Activated B cell treated with CpG ODN at 0.5 μM for 24 hours (primary cell): ENCODE measurements at regions not wholly inside any gene's neighbourhood (a gene's known extent, or its start where the extent isn't known, plus 50 kb on each side); places are given as distances from the start of the nearest gene placed in this dataset.
"Not testable (repeated sequence)": the region's sequence is repeated elsewhere in the genome, so short reads cannot be mapped to it uniquely, and the experiment has no call there.

Experiments
- ATAC-seq: fragments of 200-7000 bp; cut with Tn5 transposase; one replicate; pipeline ENCODE4 v1.10.0; 2021; ENCODE audit warnings: low read depth, mild to moderate bottlenecking, moderate library complexity
- CTCF ChIA-PET: fragments of 350-600 bp; sonication (Branson Sonifier 250); formaldehyde crosslinking; loops from one replicate; lab custom pipeline; 2021; ENCODE audit warnings: antibody characterized with exemption; lab: Charles Lee
- POLR2A ChIA-PET: fragments of 350-600 bp; sonication (Branson Sonifier 250); formaldehyde crosslinking; loops from one replicate; lab custom pipeline; 2021; ENCODE audit warnings: antibody characterized with exemption; lab: Charles Lee
- DNase-seq: peaks from one replicate; pipeline ENCODE4 v3.0.0; 2022
- H3K27ac Mint-ChIP-seq: one replicate; pipeline ENCODE4 v1.8.0; 2020; ENCODE audit warnings: mixed read lengths
- H3K27me3 Mint-ChIP-seq: one replicate; pipeline ENCODE4 v1.8.0; 2021; ENCODE audit warnings: mixed read lengths
- H3K36me3 Mint-ChIP-seq: one replicate; pipeline ENCODE4 v1.8.0; 2021; ENCODE audit warnings: low read depth, mixed read lengths
- H3K4me1 Mint-ChIP-seq: one replicate; pipeline ENCODE4 v1.8.0; 2021; ENCODE audit warnings: mixed read lengths
- H3K4me3 Mint-ChIP-seq: one replicate; pipeline ENCODE4 v1.8.0; 2020; ENCODE audit warnings: mild to moderate bottlenecking, mixed read lengths
- H3K9me3 Mint-ChIP-seq: one replicate; pipeline ENCODE4 v1.8.0; 2020; ENCODE audit warnings: mixed read lengths
- CTCF ChIP-seq: fragments of 200-600 bp; IDR thresholded peaks from one replicate; pipeline ENCODE4 v1.8.0; 2022; ENCODE audit warnings: antibody characterized with exemption, mild to moderate bottlenecking
- intact Hi-C: fragments of 100-400 bp; cut with micrococcal nuclease; formaldehyde crosslinking; loops from one replicate; pipeline ENCODE4 v1.15.1; 2024

- ChIA-PET CTCF (no interaction called here), POLR2A (no interaction called here)
- Mint-ChIP-seq H3K9me3 (no peaks in the 10 kb centered on the region), H3K27ac (no peak overlapping the region), H3K27me3 (no peaks in the 10 kb centered on the region), H3K4me3 (no peak overlapping the region), H3K4me1 (no peaks in the 10 kb centered on the region), H3K36me3 (no peaks in the 10 kb centered on the region)
- TF ChIP-seq CTCF = no peak
- DNase-seq (no peak), ATAC-seq (no peak)
- intact Hi-C loops = no loop called here
Measured at GRCh38 chr2:13522096-13522495, 805.4 kb downstream of the TRIB2 start.

GRCh38 chr2:13522917-13523821 is 806.4 kb downstream of the TRIB2 start:
- ATAC-seq (no peak), DNase-seq (no peak)
- Mint-ChIP-seq H3K36me3 (no peaks in the 10 kb centered on the region), H3K27me3 (no peaks in the 10 kb centered on the region), H3K4me1 (no peaks in the 10 kb centered on the region), H3K4me3 (no peak overlapping the region), H3K9me3 (no peaks in the 10 kb centered on the region), H3K27ac (no peak overlapping the region)
- TF ChIP-seq CTCF = no peak
- ChIA-PET POLR2A (no interaction called here), CTCF (no interaction called here)
- intact Hi-C loops = no loop called here

GRCh38 chr2:13524492-13524891 is 807.8 kb downstream of the TRIB2 start:
- POLR2A ChIA-PET = no interaction called here

GRCh38 chr2:13531735-13532410 is 815.1 kb downstream of the TRIB2 start:
- H3K36me3 Mint-ChIP-seq, H3K27me3 Mint-ChIP-seq, H3K4me3 Mint-ChIP-seq, POLR2A ChIA-PET, H3K27ac Mint-ChIP-seq, intact Hi-C loops, CTCF ChIA-PET, DNase-seq, ATAC-seq, H3K9me3 Mint-ChIP-seq, H3K4me1 Mint-ChIP-seq: not testable (repeated sequence)

More at GRCh38 chr2:13524492-13524891, 807.8 kb downstream of the TRIB2 start:
- intact Hi-C loops = no loop called here
- TF ChIP-seq CTCF = no peak
- Mint-ChIP-seq H3K4me1 (no peaks in the 10 kb centered on the region), H3K36me3 (no peaks in the 10 kb centered on the region), H3K4me3 (no peak overlapping the region), H3K27ac (no peak overlapping the region), H3K9me3 (no peaks in the 10 kb centered on the region), H3K27me3 (no peaks in the 10 kb centered on the region)
- CTCF ChIA-PET = no interaction called here
- DNase-seq = no peak
- no peak for ATAC-seq

GRCh38 chr2:13532781-13533523 is 816.2 kb downstream of the TRIB2 start:
- H3K4me3 Mint-ChIP-seq, DNase-seq, H3K4me1 Mint-ChIP-seq, H3K27ac Mint-ChIP-seq, ATAC-seq, intact Hi-C loops, POLR2A ChIA-PET, H3K27me3 Mint-ChIP-seq, H3K9me3 Mint-ChIP-seq, CTCF ChIA-PET, H3K36me3 Mint-ChIP-seq: not testable (repeated sequence)
